HFF-Myc (cell line): ENCODE measurements at regions not wholly inside any gene's neighbourhood (a gene's known extent, or its start where the extent isn't known, plus 50 kb on each side); places are given as distances from the start of the nearest gene placed in this dataset.
"Not testable (repeated sequence)": the region's sequence is repeated elsewhere in the genome, so short reads cannot be mapped to it uniquely, and the experiment has no call there.

Source experiments
- DNase-seq: peaks from one replicate; pipeline ENCODE4 v3.0.0-alpha.2; 2011; ENCODE audit warnings: low read depth; ENCODE audit errors: extremely low read depth
- H3K4me3 ChIP-seq: replicated peaks from 2 replicates; pipeline ENCODE4 v1.5.1; 2011; ENCODE audit warnings: low read depth, mild to moderate bottlenecking, control low read depth, low read length
- TF ChIP-seq, protein P1 (sequence below): IDR thresholded peaks from 2 replicates; pipeline ENCODE4 v1.5.1; 2012; ENCODE audit warnings: mild to moderate bottlenecking, low read depth, low read length, control low read depth; ENCODE audit errors: missing control alignments

DNA sequence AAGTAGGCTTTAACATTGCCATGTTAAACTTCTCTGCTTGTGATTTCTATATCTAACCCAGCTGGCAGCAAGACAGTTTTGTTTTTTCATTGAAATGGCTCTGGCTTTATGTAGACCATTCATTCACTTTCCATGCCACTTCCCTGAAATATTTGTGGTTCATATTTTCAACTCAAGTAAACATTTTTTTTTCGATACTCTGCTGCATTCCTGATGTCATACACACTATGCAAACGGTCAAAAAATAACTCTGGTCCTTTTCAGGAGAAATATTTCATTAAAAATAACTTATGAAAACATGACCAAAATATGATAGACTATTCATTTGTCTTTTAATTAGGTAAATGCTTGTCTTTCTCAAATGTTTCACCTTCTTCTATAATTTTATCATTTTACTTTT is 116.3 kb downstream of the USP22 start:
- TF ChIP-seq, protein P1, sequence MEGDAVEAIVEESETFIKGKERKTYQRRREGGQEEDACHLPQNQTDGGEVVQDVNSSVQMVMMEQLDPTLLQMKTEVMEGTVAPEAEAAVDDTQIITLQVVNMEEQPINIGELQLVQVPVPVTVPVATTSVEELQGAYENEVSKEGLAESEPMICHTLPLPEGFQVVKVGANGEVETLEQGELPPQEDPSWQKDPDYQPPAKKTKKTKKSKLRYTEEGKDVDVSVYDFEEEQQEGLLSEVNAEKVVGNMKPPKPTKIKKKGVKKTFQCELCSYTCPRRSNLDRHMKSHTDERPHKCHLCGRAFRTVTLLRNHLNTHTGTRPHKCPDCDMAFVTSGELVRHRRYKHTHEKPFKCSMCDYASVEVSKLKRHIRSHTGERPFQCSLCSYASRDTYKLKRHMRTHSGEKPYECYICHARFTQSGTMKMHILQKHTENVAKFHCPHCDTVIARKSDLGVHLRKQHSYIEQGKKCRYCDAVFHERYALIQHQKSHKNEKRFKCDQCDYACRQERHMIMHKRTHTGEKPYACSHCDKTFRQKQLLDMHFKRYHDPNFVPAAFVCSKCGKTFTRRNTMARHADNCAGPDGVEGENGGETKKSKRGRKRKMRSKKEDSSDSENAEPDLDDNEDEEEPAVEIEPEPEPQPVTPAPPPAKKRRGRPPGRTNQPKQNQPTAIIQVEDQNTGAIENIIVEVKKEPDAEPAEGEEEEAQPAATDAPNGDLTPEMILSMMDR, result no peak
- H3K4me3 ChIP-seq, result no peak overlapping the region
- no peak for DNase-seq

- DNase-seq, result no peak
- H3K4me3 ChIP-seq, result no peak overlapping the region
- TF ChIP-seq, protein P1, result no peak
Measured at GRCh38 chr17:20927308-20927977, 115.4 kb downstream of the USP22 start.

DNA sequence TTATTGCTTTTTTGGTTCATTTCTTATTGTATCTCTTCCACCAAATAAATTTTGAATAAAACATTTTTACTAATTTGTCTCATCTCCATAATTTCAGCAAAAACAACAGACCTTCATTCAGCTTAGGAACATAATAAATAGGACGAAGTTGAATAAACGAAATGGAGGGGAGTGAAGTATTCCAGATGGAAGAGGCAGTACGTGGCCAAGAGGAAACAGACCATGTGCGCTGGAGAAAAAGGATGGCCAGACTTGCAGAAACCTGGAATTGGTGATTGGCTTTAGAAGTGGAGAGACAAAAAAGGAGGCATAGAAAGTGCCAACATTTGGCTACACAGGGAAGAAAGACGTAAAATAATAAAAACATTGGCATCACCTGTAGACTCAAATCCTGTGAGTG is 113.5 kb downstream of the USP22 start:
- TF ChIP-seq, protein P1, result no peak
- DNase-seq, result no peak
- no peak overlapping the region for H3K4me3 ChIP-seq

GRCh38 chr17:20930081-20930760 is 112.6 kb downstream of the USP22 start:
- no peak overlapping the region for H3K4me3 ChIP-seq
- no peak for DNase-seq
- TF ChIP-seq, protein P1, result no peak

DNA sequence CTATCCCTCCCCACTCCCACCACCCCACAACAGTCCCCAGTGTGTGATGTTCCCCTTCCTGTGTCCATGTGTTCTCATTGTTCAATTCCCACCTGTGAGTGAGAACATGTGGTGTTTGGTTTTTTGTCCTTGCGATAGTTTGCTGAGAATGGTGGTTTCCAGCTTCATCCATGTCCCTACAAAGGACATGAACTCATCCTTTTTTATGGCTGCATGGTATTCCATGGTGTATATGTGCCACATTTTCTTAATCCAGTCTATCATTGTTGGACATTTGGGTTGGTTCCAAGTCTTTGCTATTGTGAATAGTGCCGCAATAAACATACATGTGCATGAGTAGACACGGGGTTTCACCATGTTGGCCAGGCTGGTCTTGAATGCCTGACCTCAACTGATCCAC is 109.8 kb downstream of the USP22 start:
- not testable (repeated sequence) for H3K4me3 ChIP-seq, DNase-seq

DNA sequence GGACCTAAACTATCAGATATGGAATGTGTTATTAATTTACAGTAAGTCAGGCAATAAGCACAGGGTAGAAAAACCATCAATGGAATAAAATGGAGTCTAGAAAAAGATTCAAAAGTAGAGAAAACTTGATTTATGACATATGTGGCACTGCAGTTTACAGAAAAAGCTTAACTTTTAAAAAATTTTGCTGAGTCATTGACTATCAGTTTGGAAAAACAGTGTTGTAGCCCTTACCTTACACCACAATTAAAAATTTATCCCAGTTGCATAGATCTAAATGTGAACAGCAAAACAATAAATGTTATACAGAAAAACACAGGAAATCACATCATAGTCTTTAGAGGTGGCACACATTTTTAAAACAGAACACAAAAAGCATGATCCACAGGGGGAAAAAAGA is 108.5 kb downstream of the USP22 start:
- TF ChIP-seq, protein P1, result no peak
- H3K4me3 ChIP-seq, result no peak overlapping the region
- no peak for DNase-seq

DNA sequence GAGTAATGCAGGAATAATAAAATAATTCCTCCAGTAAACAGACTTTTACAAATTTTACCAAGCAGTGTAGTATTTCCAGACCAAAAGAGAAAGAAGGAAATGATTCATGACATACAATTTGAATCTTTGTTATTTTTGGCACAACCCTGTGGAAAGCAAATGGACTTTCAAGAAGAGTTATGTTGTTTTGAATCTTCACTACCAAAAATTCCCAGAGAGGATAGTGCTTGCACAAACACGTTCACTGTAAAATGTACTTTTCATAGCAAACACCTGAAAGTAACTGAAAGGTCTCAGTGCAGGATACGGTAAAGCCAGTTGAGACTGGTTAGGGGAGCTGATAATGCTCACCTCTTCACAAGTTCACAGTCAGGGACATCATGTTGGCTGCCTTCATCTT is 107.1 kb downstream of the USP22 start:
- H3K4me3 ChIP-seq, result no peak overlapping the region
- TF ChIP-seq, protein P1, result no peak
- DNase-seq, result peak; percentile 56
